OCI-LY3 (cell line): ENCODE measurements at regions not wholly inside any gene's neighbourhood (a gene's known extent, or its start where the extent isn't known, plus 50 kb on each side); places are given as distances from the start of the nearest gene placed in this dataset.
A peak's percentile ranks its signal among the peaks of the same experiment; 100 is the strongest.

ENCODE experiments used
- H2AFZ ChIP-seq: fragments of 200-600, 300-600 bp; shearing (Covaris generic); 2 replicates; pipeline ENCODE4 v1.6.0; 2014; ENCODE audit warnings: antibody characterized with exemption, low read depth, low read length
- H3K27ac ChIP-seq: fragments of 200-600, 300-600 bp; sonication (generic); 2 replicates; pipeline ENCODE4 v1.5.1; 2014; ENCODE audit warnings: mild to moderate bottlenecking, low read length, moderate library complexity, mixed read lengths
- H3K27me3 ChIP-seq: fragments of 200-600, 300-600 bp; sonication (generic); 2 replicates; pipeline ENCODE4 v1.6.1; 2014; ENCODE audit warnings: low read depth, low read length, mixed read lengths
- H3K36me3 ChIP-seq: fragments of 200-600, 300-600 bp; sonication (generic); replicated peaks from 2 replicates; pipeline ENCODE3; 2014; ENCODE audit warnings: low read depth, low read length, mixed read lengths
- H3K4me1 ChIP-seq: fragments of 300-600, 200-600 bp; sonication (generic); 2 replicates; pipeline ENCODE4 v1.6.1; 2014; ENCODE audit warnings: low read length, mixed read lengths
- H3K4me2 ChIP-seq: fragments of 200-600, 300-600 bp; sonication (generic); 2 replicates; pipeline ENCODE4 v1.6.1; 2014; ENCODE audit warnings: low read length, mixed read lengths
- H3K4me3 ChIP-seq: fragments of 300-600, 200-600 bp; sonication (generic); 2 replicates; pipeline ENCODE4 v1.5.1; 2014; ENCODE audit warnings: antibody characterized with exemption, mild to moderate bottlenecking, low read length, moderate library complexity
- H3K79me2 ChIP-seq: fragments of 300-600, 200-600 bp; shearing (Covaris generic); 2 replicates; pipeline ENCODE4 v1.6.1; 2014; ENCODE audit warnings: mild to moderate bottlenecking, low read length, mixed read lengths
- H3K9ac ChIP-seq: fragments of 300-600, 200-600 bp; shearing (Covaris generic); 2 replicates; pipeline ENCODE4 v1.6.0; 2014; ENCODE audit warnings: mild to moderate bottlenecking, low read length, moderate library complexity
- H3K9me3 ChIP-seq: fragments of 200-600, 300-600 bp; shearing (Covaris generic); 2 replicates; pipeline ENCODE4 v1.6.1; 2014; ENCODE audit warnings: low read length, mixed read lengths; ENCODE audit not compliant: insufficient read depth
- H4K20me1 ChIP-seq: fragments of 200-600, 300-600 bp; sonication (generic); 2 replicates; pipeline ENCODE4 v1.6.1; 2016; ENCODE audit warnings: low read length, mixed read lengths; ENCODE audit not compliant: insufficient read depth
- CTCF ChIP-seq: fragments of 200-600, 300-600 bp; sonication (generic); IDR thresholded peaks from 2 replicates; pipeline ENCODE4 v1.5.1; 2014; ENCODE audit warnings: antibody characterized with exemption, low read length, low read depth
- EZH2phosphoT487 ChIP-seq: fragments of 200-600 bp; shearing (Covaris generic); IDR thresholded peaks from 2 replicates; pipeline ENCODE4 v1.6.1; 2018; ENCODE audit warnings: antibody characterized with exemption, mixed run types, low read depth

- no peaks in the 10 kb centered on the region for H3K9me3 ChIP-seq
- no peaks in the 10 kb centered on the region for H3K36me3 ChIP-seq
- no peak overlapping the region for H2AFZ ChIP-seq
- H3K4me2 ChIP-seq, result no peak overlapping the region
- H3K4me3 ChIP-seq, result no peak overlapping the region
- H4K20me1 ChIP-seq, result no peaks in the 10 kb centered on the region
- no peak overlapping the region for H3K27ac ChIP-seq
- no peaks in the 10 kb centered on the region for H3K27me3 ChIP-seq
- H3K9ac ChIP-seq, result no peak overlapping the region
- TF ChIP-seq EZH2phosphoT487 (no peak), CTCF (no peak)
- no peaks in the 10 kb centered on the region for H3K79me2 ChIP-seq
- no peaks in the 10 kb centered on the region for H3K4me1 ChIP-seq
These were observed 964.9 kb upstream of the ACVR2A start for GRCh38 chr2:146879882-146880281.

- Histone ChIP-seq H3K4me3 (peak overlapping the region; percentile 25), H4K20me1 (no peaks in the 10 kb centered on the region), H3K9me3 (no peaks in the 10 kb centered on the region), H2AFZ (peak overlapping the region; percentile 81; the same call in 1 of the 2 replicates), H3K36me3 (no peaks in the 10 kb centered on the region), H3K27ac (no peak overlapping the region), H3K4me1 (peaks cover 12% of the 10 kb centered on the region), H3K9ac (no peak overlapping the region), H3K79me2 (no peaks in the 10 kb centered on the region), H3K4me2 (peak overlapping the region; percentile 45), H3K27me3 (no peaks in the 10 kb centered on the region)
- TF ChIP-seq EZH2phosphoT487 (no peak), CTCF (no peak)
These were observed 970.6 kb upstream of the ACVR2A start for GRCh38 chr2:146874260-146874658.

GRCh38 chr2:146873646-146874259, 971.1 kb upstream of the ACVR2A start:
- no peak overlapping the region for H3K27ac ChIP-seq
- no peaks in the 10 kb centered on the region for H3K27me3 ChIP-seq
- H4K20me1 ChIP-seq, result no peaks in the 10 kb centered on the region
- no peaks in the 10 kb centered on the region for H3K36me3 ChIP-seq
- peak overlapping the region; percentile 45 for H3K4me2 ChIP-seq
- H3K9me3 ChIP-seq, result no peaks in the 10 kb centered on the region
- peaks cover 12% of the 10 kb centered on the region for H3K4me1 ChIP-seq
- TF ChIP-seq CTCF, result no peak
- H3K9ac ChIP-seq, result no peak overlapping the region
- peak overlapping the region; percentile 25 for H3K4me3 ChIP-seq
- H2AFZ ChIP-seq, result 0 out of 2 replicates have a peak overlapping the region, but pooled peaks have one; percentile 81
- H3K79me2 ChIP-seq, result no peaks in the 10 kb centered on the region

GRCh38 chr2:146873056-146873455, 971.8 kb upstream of the ACVR2A start:
- no peak for TF ChIP-seq CTCF
- no peak for TF ChIP-seq EZH2phosphoT487
- Histone ChIP-seq H3K4me2 (no peak overlapping the region), H2AFZ (no peak overlapping the region), H3K79me2 (no peaks in the 10 kb centered on the region), H3K27me3 (no peaks in the 10 kb centered on the region), H3K4me3 (no peak overlapping the region), H3K4me1 (peaks cover 12% of the 10 kb centered on the region), H3K36me3 (no peaks in the 10 kb centered on the region), H3K27ac (no peak overlapping the region), H4K20me1 (no peaks in the 10 kb centered on the region), H3K9me3 (no peaks in the 10 kb centered on the region), H3K9ac (no peak overlapping the region)
